Prostate gland (tissue), 2 donors: ENCODE measurements at regions not wholly inside any gene's neighbourhood (a gene's known extent, or its start where the extent isn't known, plus 50 kb on each side); places are given as distances from the start of the nearest gene placed in this dataset.

Experiments
- DNase-seq: peaks from one replicate; pipeline ENCODE4 v3.0.0-alpha.2; 2019; ENCODE audit warnings: low spot score
- H3K27ac ChIP-seq, 2 donors: fragments of 200-600 bp; sonication (generic); 2 replicates each; pipeline ENCODE4 v1.5.1; 2017 to 2019
- H3K27me3 ChIP-seq: fragments of 200-600 bp; sonication (generic); replicated peaks from 2 replicates; pipeline ENCODE4 v1.5.1; 2019; ENCODE audit not compliant: insufficient read depth
- H3K36me3 ChIP-seq, 2 donors: fragments of 200-600 bp; sonication (generic); 1 replicate in 1 of 2; 2 replicates in 1 of 2; pipeline versions ENCODE4 v1.5.1 to v1.8.1; 2017 to 2019
- H3K4me1 ChIP-seq: fragments of 200-600 bp; sonication (generic); replicated peaks from 2 replicates; pipeline ENCODE4 v1.5.1; 2019
- H3K4me3 ChIP-seq, 2 donors: fragments of 200-600 bp; sonication (generic); 2 replicates each; pipeline ENCODE4 v1.5.1; 2017 to 2019
- H3K9me3 ChIP-seq: fragments of 200-600 bp; sonication (generic); 2 replicates; pipeline ENCODE4 v1.5.1; 2017
- POLR2A ChIP-seq: fragments of 450-650 bp; IDR thresholded peaks from one replicate; pipeline ENCODE4 v1.6.1; 2016; ENCODE audit warnings: antibody characterized with exemption, mild to moderate bottlenecking
- POLR2AphosphoS5 ChIP-seq: sonication (generic); formaldehyde crosslinking; IDR thresholded peaks from one replicate; pipeline ENCODE4 v1.6.1; 2017; ENCODE audit warnings: antibody characterized with exemption
- WGBS: methylation state at CpG from one replicate; pipeline ENCODE4 v1.1.5; 2018; 5-methylcytosine and 5-hydroxymethylcytosine counted together
- intact Hi-C: fragments of 100-400 bp; cut with DNase I; formaldehyde crosslinking; loops from one replicate; pipeline ENCODE4 v1.14.2; 2022
- TF ChIP-seq, protein P1 (sequence below), 4 experiments: fragments of 200-600 bp in 2 of 4; fragments of 450-650 bp in 2 of 4; sonication (generic) in 2 of 4; IDR thresholded peaks; 1 replicate in 3 of 4; 2 replicates in 1 of 4; pipeline ENCODE4 v1.5.1; 2016 to 2019; ENCODE audit warnings: antibody characterized with exemption in 4 of 4, mild to moderate bottlenecking in 2 of 4, moderate library complexity in 2 of 4

DNA sequence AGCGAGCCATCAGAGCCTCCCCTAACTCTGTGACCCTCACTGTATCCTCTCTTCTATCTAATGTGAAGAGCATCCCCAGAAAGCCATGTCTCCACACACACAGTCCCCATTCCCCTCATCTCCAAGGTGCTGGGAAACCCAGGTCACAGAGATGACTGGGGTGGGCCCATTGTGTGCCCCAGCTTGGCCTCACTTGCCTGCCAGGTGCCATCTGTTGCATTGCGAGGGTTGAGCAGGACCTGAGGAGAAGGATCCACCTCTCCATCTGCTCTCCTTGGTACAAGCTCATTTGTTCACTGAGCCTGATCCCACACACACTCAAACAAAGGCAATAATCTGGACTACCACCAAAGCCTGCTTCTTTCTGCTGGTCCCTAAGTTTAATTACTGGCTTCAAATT is 118.8 kb downstream of the SPATA19 start:
- H3K36me3 ChIP-seq: no peaks in the 10 kb centered on the region
- WGBS: 88% methylated on average over 2 of the region's 2 CpGs
- H3K27me3 ChIP-seq: no peaks in the 10 kb centered on the region
- intact Hi-C loops: no loop called here
- TF ChIP-seq POLR2AphosphoS5 (no peak), POLR2A (no peak)
- TF ChIP-seq, protein P1, sequence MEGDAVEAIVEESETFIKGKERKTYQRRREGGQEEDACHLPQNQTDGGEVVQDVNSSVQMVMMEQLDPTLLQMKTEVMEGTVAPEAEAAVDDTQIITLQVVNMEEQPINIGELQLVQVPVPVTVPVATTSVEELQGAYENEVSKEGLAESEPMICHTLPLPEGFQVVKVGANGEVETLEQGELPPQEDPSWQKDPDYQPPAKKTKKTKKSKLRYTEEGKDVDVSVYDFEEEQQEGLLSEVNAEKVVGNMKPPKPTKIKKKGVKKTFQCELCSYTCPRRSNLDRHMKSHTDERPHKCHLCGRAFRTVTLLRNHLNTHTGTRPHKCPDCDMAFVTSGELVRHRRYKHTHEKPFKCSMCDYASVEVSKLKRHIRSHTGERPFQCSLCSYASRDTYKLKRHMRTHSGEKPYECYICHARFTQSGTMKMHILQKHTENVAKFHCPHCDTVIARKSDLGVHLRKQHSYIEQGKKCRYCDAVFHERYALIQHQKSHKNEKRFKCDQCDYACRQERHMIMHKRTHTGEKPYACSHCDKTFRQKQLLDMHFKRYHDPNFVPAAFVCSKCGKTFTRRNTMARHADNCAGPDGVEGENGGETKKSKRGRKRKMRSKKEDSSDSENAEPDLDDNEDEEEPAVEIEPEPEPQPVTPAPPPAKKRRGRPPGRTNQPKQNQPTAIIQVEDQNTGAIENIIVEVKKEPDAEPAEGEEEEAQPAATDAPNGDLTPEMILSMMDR (IDR thresholded peaks at IDR 0.05): no peak
- no peak overlapping the region for H3K4me3 ChIP-seq
- H3K4me1 ChIP-seq: no peaks in the 10 kb centered on the region
- no peak for DNase-seq
- no peak overlapping the region for H3K27ac ChIP-seq
- no peaks in the 10 kb centered on the region for H3K9me3 ChIP-seq

DNA sequence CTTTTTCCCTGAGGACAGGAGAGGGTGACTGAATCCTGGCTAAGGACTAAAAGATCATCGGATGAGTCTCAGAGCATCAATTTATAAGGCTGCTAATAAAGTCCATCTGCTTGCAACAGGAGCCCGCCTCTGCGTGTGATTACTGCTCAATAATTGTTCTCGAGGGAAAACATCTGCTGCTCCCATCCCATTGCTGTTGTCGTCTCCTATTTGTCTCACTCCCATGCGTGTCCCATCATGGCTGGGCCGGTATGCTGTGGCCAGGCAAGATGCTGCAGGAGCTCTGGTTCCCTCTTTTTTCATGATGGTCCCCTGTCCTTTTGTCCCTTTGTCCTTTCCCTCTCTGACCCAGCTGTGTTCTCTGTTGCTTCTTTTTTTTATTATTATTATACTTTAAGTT is 121.2 kb downstream of the SPATA19 start:
- no peak for DNase-seq
- intact Hi-C loops: no loop called here
- no peak overlapping the region for H3K4me3 ChIP-seq
- H3K9me3 ChIP-seq: no peaks in the 10 kb centered on the region
- H3K4me1 ChIP-seq: no peaks in the 10 kb centered on the region
- H3K36me3 ChIP-seq: no peaks in the 10 kb centered on the region
- H3K27ac ChIP-seq: no peak overlapping the region
- WGBS: 49% methylated on average over 7 of the region's 7 CpGs
- H3K27me3 ChIP-seq: no peaks in the 10 kb centered on the region
- TF ChIP-seq POLR2AphosphoS5 (no peak), POLR2A (no peak)
- TF ChIP-seq, protein P1 (IDR thresholded peaks at IDR 0.05): no peak

- Histone ChIP-seq H3K27ac (no peak overlapping the region), H3K36me3 (no peaks in the 10 kb centered on the region), H3K4me3 (no peak overlapping the region), H3K4me1 (no peaks in the 10 kb centered on the region), H3K27me3 (no peaks in the 10 kb centered on the region), H3K9me3 (no peaks in the 10 kb centered on the region)
- peak; percentile 32 for TF ChIP-seq POLR2AphosphoS5
- TF ChIP-seq, protein P1 (IDR thresholded peaks at IDR 0.05): no peak
- intact Hi-C loops: no loop called here
- no peak for DNase-seq
- 22% methylated on average over 1 of the region's 1 CpG for WGBS
Observed at GRCh38 chr11:133723056-133723455, 122.3 kb downstream of the SPATA19 start.

- WGBS: 90% methylated on average over 6 of the region's 6 CpGs
- intact Hi-C loops: no loop called here
- no peak for DNase-seq
- Histone ChIP-seq H3K9me3 (no peaks in the 10 kb centered on the region), H3K27ac (no peak overlapping the region), H3K4me1 (no peaks in the 10 kb centered on the region), H3K27me3 (no peaks in the 10 kb centered on the region), H3K36me3 (no peaks in the 10 kb centered on the region), H3K4me3 (no peak overlapping the region)
- no peak for TF ChIP-seq POLR2AphosphoS5
- no peak for TF ChIP-seq POLR2A
- TF ChIP-seq, protein P1 (IDR thresholded peaks at IDR 0.05): no peak
Observed at GRCh38 chr11:133720951-133721350, 124.4 kb downstream of the SPATA19 start.

DNA sequence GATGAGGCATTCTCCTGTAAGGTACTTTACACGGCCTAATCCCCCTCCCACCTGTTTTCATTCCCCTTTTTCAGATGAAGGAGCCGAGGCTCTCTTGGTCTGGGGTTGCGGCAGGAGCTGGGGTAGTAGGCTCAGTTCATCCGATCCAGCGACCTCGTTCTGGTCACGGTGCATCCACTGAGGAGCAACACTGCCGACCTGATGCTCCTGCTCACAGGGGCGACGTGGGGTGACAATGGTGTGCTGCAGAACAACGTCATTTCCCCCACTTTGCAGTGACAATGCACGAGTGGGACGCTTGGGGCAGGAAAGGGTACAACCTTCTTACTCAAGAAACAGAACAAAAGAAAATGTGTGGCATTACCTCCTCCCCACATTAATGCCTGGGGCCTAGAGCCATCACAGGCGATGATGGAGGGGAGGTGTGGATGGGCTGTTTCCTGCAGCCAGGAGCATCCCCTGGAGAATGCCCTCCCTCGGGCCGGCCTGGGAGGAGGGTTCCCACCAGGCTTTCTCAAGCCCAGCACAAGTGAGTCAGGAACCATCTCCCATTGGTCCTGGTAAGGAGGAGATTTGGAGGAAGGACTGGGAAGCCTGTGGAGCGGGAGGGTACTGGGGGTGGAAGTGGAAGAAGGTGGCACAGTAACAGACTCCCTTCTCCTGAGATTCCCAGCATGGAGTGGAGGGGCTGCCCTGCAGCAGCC is 125.6 kb downstream of the SPATA19 start:
- Histone ChIP-seq H3K27ac (no peak overlapping the region), H3K36me3 (no peaks in the 10 kb centered on the region), H3K9me3 (no peaks in the 10 kb centered on the region), H3K27me3 (no peaks in the 10 kb centered on the region), H3K4me3 (no peak overlapping the region), H3K4me1 (no peaks in the 10 kb centered on the region)
- intact Hi-C loops: no loop called here
- DNase-seq: no peak
- WGBS: 87% methylated on average over 17 of the region's 17 CpGs
- TF ChIP-seq POLR2AphosphoS5 (no peak), POLR2A (no peak)
- TF ChIP-seq, protein P1 (IDR thresholded peaks at IDR 0.05): no peak
